NOMO-1 treated with DMSO at 0.1 percent for 48 hours (cell line): ENCODE measurements at regions not wholly inside any gene's neighbourhood (a gene's known extent, or its start where the extent isn't known, plus 50 kb on each side); places are given as distances from the start of the nearest gene placed in this dataset.

Experiments
- DNase-seq: peaks from one replicate; lab custom pipeline; 2025; ENCODE audit not compliant: unreplicated experiment; lab: John Stamatoyannopoulos, UW

DNA sequence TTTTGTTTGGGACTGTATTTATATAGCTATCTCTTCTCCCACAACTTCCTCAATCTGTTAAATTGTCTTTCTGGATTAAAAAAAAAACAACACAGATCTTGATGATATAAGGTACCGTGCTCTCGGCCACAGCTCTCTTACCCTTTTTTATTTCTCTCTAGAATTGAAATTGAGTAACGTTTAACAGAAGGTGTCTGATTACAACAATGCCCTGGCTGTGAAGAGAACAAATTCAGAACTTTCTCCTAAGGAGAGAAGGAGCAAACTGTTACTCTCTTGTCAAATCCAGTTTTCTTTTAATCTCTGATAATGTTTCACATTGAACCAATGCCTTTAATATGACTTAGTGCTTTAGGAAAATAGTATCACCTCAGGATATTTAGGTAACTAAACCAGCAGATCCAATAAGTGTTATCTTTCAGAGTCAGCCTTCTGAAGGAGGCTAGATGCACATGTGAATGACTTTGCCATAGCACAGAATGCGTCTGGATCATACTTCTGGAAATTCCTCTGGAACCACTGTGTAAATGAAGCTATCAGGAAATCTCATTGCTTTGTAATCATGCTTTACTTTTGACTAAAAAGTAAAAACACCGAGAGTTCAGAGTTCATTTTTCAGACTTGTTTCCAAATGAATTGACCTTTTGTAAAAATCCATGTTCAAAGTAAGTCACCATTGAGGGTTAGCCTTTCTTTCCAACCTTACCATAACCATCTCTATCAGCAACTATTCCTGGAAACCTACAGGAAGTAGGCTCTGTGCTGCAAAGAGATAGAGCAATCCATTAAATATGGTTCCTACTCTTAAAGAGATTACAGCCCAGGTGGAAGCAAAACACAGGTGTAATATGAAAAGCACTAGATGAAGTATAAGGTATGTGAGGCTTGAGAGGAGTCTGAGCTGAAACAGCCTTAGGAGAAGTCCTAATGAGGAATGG lies 147.0 kb upstream of the OSR1 start:
- no peak for DNase-seq

DNA sequence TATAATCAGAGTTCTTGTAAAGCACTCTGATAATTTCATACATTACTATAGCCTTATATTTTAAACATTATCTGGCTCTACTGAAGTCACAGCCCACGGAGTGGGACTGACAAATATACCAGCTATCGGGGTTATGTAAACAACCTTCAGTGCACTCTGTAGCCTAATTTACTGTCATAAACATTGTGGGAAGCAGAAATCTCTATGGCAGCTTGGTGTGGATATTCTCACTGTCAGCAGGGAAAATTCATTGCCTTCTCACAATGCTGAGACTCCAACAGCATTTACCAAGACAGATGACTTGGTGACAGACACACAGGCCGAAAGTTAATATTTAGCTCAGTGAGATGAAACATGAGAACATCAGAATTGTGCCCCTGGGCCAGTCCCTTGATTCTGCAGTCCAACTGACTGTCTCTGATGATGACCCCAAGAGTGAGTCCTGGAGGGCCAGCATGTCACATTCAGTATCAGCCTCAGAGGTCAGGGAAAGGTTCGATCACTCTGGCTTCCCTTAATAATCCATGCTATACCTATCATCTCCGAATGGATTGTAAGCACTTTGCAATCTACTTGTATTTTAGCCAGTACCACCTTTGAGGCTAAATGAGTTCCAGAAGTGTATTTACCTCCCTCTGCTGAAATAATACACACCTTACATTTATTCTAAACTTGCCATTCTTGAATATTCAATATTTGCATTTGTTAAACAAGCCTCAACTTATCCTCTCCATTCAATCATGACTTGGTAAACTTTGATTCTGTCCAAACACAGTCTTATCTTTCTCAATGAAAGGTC lies 146.2 kb upstream of the OSR1 start:
- DNase-seq = no peak

GRCh38 chr2:19503915-19504314 lies 145.5 kb upstream of the OSR1 start:
- no peak for DNase-seq

DNA sequence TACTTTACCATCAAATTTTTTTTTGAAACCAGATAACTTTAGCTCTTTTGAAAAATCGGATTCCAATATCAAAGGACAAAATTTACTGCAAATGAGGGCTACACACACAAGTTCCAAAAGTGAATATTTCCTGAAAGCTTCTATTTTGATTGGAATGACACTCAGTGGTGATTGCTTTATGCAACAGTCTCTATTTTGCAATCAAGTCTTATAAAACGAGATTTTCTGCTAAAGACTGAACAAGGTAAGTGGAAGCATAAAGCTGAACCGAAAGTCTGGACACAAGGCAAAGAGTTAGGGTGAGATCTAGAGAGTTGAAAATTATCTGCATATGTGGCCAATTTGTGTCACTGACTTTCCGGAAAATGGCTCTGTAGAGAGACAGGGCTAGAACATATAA lies 145.0 kb upstream of the OSR1 start:
- no peak for DNase-seq

DNA sequence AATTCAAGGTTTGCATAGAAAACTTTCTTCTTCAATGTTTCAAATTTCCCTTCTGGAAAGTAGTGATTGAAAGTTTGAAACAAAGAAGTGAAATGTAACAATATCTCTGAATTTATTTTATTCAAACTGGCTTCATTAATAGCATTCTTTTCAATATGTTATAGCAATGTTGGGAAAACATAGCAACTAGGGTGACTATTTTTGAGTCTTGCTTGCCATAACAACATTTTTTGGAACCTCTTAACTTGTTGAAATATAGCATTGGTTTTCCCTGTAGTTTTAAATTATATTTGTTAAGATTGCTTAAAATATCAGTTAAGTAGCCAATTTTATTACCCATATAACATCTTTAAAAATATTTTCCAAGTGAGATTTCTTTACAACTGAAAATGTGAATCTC lies 141.7 kb upstream of the OSR1 start:
- DNase-seq = no peak

- no peak for DNase-seq
Observed at GRCh38 chr2:19496646-19497045, 138.2 kb upstream of the OSR1 start.

GRCh38 chr2:19494241-19494640 lies 135.8 kb upstream of the OSR1 start:
- DNase-seq = no peak

- DNase-seq = no peak
Observed at GRCh38 chr2:19491796-19492195, 133.4 kb upstream of the OSR1 start.

DNA sequence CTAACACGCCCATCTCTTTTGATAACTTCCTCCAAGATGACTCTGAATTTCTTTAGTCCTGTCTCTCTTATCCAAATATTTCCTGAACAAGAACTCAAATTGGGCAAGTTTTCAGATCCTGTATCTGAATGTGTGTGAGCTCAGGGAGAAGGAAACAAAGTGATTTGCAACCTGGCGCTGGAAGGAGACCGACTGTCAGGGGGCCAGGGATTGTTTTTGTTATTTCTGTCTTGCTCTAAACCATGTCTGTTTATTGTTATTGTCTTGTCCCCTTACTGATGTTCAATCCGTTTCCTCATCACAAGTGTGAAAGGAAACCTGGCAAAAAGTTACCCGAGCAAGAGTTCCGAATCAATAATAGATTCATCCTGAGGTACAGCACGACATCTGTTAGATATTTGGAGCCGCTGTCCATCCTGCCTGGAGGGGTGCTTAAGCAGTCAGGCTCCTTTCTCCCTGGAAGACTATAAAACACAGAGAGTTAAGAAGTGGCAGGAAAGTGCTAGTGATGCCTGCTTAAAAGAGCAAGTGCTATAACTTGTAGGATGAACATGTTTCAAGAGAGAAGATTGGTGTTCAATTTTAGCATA lies 132.5 kb upstream of the OSR1 start:
- DNase-seq = no peak

DNA sequence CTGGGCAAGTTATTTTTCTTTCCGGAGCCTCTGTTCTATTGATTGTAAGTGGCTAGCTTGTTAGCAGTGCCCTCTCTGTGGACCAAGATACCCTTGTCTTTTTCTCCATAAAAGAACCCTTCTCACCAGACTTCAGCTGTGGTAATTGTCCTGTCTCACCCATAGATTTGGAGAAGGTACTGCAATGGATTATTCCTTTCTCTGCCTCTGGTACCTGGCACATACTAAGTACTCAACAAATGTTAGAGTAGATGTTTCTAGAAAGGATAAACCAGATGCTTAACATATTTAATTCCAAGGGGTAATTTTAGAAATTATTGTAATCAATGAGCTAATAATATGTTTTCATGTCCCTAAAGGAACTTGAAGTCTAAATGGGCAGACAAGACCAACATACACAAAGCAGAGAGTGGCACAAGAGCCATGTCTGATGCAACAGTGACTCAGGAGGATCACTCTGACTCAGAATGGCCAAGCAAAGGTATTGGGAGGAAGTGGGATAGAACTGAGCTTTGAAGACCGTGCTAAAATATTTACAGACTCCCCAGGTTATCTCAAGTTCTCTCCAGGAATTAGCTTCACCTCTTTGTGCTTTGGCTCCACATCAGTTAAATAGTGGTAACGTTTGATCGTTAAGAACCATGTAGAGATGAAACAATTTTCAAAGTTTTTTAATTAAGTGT lies 129.7 kb upstream of the OSR1 start:
- DNase-seq = peak; percentile 17

- DNase-seq = no peak
Observed at GRCh38 chr2:19484736-19485135, 126.3 kb upstream of the OSR1 start.

- no peak for DNase-seq
Observed at GRCh38 chr2:19480673-19481072, 122.2 kb upstream of the OSR1 start.

DNA sequence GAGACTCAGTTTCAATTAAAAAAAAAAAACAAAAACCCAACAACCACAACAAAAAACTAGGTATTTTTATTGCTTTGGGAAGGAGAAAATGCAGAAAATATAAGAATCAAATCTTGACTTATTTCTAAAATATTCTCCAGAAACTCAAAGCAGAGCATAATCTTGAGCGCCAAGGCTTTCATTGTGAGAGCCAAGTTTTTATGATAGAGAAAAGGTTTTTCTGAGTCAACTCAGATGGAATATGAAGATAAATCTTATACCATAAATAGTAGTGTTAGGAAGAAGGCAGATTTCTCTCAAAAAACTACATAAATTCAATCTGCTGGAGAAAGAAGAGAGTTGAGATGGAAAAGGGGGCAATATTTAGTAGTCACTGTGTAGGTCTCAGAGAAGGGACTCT lies 121.2 kb upstream of the OSR1 start:
- DNase-seq = no peak

- no peak for DNase-seq
Observed at GRCh38 chr2:19478409-19478808, 120.0 kb upstream of the OSR1 start.

GRCh38 chr2:19476327-19476726 lies 117.9 kb upstream of the OSR1 start:
- DNase-seq = no peak

- DNase-seq = peak; percentile 96
Observed at GRCh38 chr2:19474128-19474527, 115.7 kb upstream of the OSR1 start.

DNA sequence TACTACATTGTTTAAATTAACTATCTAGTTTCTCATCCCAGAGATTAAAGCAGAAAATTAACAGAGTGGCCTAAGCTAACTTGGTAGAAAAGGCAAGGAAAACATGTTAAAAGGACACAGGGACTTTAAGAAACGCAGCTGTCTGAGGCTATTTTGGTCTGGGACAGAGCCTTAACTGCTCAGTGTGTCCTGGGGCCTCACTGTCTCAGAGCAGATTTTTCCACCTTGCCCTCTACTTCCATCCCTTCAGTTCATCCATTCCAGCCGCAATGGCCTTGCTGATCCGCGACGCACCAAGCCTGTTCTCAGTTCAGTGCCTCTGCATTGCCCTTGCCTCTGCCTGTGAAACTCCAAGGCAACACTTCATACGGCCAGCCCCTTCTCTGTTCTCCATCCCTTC lies 114.9 kb upstream of the OSR1 start:
- DNase-seq = no peak

GRCh38 chr2:19472391-19472978 lies 114.1 kb upstream of the OSR1 start:
- no peak for DNase-seq

- DNase-seq = no peak
Observed at GRCh38 chr2:19471491-19471890, 113.1 kb upstream of the OSR1 start.

GRCh38 chr2:19465978-19466377 lies 107.6 kb upstream of the OSR1 start:
- no peak for DNase-seq

DNA sequence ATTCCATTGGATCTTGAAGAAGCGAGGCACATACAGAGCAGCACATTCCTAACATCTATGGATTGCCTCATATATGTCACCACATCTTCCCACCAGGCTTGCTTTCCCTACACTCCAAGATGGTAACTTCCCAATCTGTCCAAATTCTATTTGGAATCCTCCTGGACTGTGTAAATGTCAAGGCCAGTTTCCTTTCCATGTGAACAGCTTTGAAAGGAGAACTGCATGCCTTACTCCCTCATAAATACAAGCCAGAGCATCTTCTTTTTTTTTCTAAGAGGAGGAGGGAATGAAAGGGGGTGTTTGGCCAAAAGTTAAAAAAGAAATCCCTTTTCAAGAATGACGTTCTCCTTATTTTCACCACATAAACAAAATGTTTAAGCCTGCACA lies 103.8 kb upstream of the OSR1 start:
- no peak for DNase-seq
